GM19023 (cell line): ENCODE measurements at regions not wholly inside any gene's neighbourhood (a gene's known extent, or its start where the extent isn't known, plus 50 kb on each side); places are given as distances from the start of the nearest gene placed in this dataset.
"Not testable (repeated sequence)": the region's sequence is repeated elsewhere in the genome, so short reads cannot be mapped to it uniquely, and the experiment has no call there.

Experiments
- ATAC-seq: cut with Tn5 transposase; IDR thresholded peaks from one replicate; pipeline ENCODE4 v1.9.1; 2021; ENCODE audit warnings: mild to moderate bottlenecking, moderate library complexity; ENCODE audit not compliant: unreplicated experiment

GRCh38 chr2:83339942-83340341 lies 1119.1 kb downstream of the SUCLG1 start:
- not testable (repeated sequence) for ATAC-seq

GRCh38 chr2:83331810-83332209 lies 1127.3 kb downstream of the SUCLG1 start:
- no peak for ATAC-seq

GRCh38 chr2:83323038-83323437 lies 1136.0 kb downstream of the SUCLG1 start:
- no peak for ATAC-seq

- ATAC-seq, result no peak
These were observed 1139.0 kb downstream of the SUCLG1 start for GRCh38 chr2:83320053-83320452.

GRCh38 chr2:83305758-83306378 lies 1153.2 kb downstream of the SUCLG1 start:
- no peak for ATAC-seq

- ATAC-seq, result no peak
These were observed 1168.0 kb downstream of the SUCLG1 start for GRCh38 chr2:83291083-83291482.

- ATAC-seq, result no peak
These were observed 1176.2 kb downstream of the SUCLG1 start for GRCh38 chr2:83282841-83283240.

- ATAC-seq, result no peak
These were observed 1176.9 kb downstream of the SUCLG1 start for GRCh38 chr2:83282043-83282795.

GRCh38 chr2:83280391-83280790 lies 1178.7 kb downstream of the SUCLG1 start:
- no peak for ATAC-seq

- no peak for ATAC-seq
These were observed 1185.8 kb downstream of the SUCLG1 start for GRCh38 chr2:83273322-83273721.

- no peak for ATAC-seq
These were observed 1197.4 kb downstream of the SUCLG1 start for GRCh38 chr2:83261591-83262136.

- ATAC-seq, result no peak
These were observed 1205.2 kb downstream of the SUCLG1 start for GRCh38 chr2:83253848-83254247.

GRCh38 chr2:83251321-83251872 lies 1207.7 kb downstream of the SUCLG1 start:
- no peak for ATAC-seq

GRCh38 chr2:83245806-83246537 lies 1213.1 kb downstream of the SUCLG1 start:
- ATAC-seq, result not testable (repeated sequence)

- no peak for ATAC-seq
These were observed 1218.5 kb downstream of the SUCLG1 start for GRCh38 chr2:83240611-83241010.

- no peak for ATAC-seq
These were observed 1221.0 kb downstream of the SUCLG1 start for GRCh38 chr2:83238111-83238510.

- no peak for ATAC-seq
These were observed 1224.8 kb downstream of the SUCLG1 start for GRCh38 chr2:83234246-83234645.

- no peak for ATAC-seq
These were observed 1225.3 kb downstream of the SUCLG1 start for GRCh38 chr2:83233781-83234180.

- no peak for ATAC-seq
These were observed 1225.8 kb downstream of the SUCLG1 start for GRCh38 chr2:83233326-83233725.

GRCh38 chr2:83229443-83229842 lies 1229.6 kb downstream of the SUCLG1 start:
- no peak for ATAC-seq

GRCh38 chr2:83224591-83225200 lies 1234.4 kb downstream of the SUCLG1 start:
- no peak for ATAC-seq
